NAMALWA (cell line): ENCODE measurements at regions not wholly inside any gene's neighbourhood (a gene's known extent, or its start where the extent isn't known, plus 50 kb on each side); places are given as distances from the start of the nearest gene placed in this dataset.
A peak's percentile ranks its signal among the peaks of the same experiment; 100 is the strongest.
"Not testable (repeated sequence)": the region's sequence is repeated elsewhere in the genome, so short reads cannot be mapped to it uniquely, and the experiment has no call there.

ENCODE experiments used
- DNase-seq: peaks from one replicate; pipeline ENCODE4 v3.0.0-alpha.2; 2015; ENCODE audit warnings: low spot score

DNA sequence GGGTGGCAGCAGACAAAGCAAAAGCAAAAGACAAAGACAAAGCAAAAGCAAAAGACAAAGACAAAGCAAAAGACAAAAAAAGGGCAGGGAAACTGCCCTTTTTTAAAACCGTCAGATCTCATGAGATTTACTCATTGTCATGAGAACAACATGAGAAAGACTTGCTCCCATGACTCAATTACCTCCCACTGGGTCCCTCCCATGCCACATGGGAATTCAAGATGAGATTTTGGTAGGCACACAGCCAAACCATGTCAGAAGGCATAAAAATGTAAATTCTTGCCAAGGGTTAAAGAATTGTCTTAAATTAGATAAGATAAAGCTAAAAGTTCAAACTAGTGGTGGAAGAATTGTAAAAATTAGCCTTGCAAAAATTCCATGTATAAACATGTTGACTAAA, 419.7 kb downstream of the TRAM1L1 start:
- no peak for DNase-seq

DNA sequence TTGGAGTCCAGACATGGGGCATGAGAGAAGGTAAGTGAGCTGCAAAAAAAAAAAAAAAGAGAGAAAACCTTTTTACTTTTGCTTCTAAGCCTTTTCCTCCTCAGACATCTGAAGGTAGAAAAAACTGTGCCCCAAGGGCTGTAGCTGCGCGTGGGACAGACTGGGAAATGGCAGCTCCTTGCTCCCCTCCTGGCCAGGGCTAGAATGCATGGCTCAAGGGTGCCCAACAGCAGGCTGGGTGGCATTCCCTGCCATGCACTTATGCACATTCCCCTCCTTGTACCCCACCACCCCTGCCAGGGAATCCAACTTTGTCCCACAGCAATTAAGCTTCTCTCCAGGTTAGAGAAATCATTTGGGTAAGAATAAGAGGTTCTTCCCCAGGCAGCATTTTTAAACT, 421.2 kb downstream of the TRAM1L1 start:
- DNase-seq = no peak

DNA sequence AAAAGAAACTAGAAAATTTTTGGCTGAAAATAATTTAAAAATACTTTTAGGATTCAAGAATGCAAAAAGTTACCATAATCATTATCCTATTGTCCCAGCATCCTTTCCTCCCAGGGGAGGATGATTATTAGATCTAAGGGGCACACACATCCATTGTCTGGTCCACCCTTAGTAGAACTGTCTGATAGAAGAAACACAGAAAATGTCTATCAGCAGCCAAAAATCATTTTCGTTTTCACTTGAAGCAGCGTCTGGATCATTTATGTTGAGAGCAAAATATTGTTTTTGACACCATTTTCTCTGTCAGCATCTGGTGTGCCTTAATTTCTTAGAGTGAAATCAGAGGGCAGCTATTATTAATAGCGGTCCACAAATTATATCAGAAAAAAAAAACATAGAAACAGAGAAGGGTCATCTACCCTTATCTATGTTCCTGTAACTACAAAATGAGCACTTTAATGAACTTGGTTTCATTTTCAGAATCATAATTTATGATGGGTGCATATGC, 446.3 kb downstream of the TRAM1L1 start:
- DNase-seq = no peak

DNA sequence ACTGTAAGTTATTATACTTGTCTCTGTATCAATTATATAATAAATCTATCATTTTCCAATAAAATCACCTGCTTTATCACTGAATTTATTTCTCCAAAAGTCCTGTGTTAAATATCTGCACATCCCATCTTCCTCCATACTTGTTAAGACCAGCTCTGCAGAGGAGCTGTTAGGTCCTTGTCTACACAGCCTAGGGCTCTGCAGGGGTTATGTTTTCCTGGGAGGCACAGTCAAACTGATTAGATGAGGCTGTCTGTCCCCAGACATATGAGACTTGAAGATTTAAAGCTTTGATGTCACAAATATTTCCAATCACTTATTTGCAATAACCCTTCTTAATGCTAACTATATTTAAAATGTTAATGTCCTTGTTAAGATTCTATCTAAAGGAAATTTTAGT, 446.8 kb downstream of the TRAM1L1 start:
- DNase-seq = no peak

DNA sequence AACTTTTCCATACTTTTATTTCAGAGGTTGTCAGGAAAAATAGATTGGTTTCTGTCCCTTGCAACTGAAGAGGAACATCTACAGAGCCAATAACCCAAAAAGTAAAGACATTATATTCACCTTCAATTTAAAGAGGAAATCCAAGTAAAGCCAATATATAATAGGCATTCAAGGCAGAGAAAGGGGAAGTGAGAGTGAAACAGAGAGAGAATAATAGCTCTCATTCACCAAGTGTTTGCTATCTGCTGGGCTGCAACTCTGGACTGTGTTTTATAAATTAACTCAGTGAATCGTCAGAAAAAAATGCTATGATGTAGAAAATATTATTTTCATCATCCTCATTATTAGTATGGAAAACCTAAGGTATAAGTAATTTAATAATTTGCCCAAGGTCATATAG, 448.5 kb downstream of the TRAM1L1 start:
- DNase-seq = peak; percentile 59

DNA sequence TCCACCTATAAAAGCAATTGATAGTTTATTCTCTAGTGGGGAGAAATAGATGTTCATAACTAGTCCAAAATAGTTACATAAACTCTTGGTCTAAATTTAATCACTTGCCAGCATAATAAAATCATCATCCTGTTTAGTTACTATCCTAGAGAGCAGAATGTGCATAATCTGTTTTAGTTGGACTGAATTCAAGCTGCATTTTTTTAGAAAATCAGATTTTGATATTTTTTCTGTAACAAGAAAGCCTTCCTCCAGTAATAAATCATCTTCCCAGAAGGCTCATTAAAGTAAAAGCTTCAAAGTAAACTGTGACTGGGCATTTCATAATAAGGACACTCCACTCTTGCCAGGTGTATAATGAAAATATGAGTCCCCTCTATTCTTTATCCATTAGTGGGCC, 453.1 kb downstream of the TRAM1L1 start:
- DNase-seq = no peak

DNA sequence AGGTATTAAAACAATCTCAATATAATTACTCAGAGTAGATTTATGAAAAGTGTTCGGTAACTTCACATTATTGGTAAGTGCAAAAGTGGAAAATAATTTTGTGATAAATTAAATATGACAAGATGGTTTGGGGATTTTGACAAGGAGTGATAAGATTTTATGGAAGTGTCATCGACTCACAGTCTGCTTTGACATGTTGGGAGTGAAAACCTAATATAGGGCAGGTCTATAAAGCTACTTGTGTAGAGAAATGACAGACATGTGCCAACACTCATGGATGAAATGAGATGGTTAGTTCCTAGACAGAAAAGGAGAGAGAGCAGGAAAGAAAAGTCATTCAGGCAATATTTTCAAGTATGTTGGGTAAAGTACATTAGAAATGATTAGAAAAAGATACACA, 456.8 kb downstream of the TRAM1L1 start:
- DNase-seq = no peak

DNA sequence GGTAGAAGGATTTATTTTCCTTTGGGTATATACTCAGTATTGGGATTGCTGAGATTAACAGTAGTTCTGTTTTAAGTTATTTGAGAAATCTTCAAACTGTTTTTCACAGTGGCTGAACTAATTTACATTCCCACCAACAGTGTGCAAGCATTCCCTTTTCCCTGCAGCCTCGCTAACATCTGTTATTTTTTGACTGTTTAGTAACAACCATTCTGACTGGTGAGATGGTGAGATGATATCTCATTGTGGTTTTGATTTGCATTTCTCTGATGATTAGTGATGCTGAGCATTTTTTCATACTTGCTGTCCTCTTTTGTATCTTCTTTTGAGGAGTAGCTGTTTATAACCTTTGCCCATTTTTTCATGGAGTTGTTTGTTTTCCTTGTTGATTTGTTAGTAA, 457.8 kb downstream of the TRAM1L1 start:
- peak; percentile 7 for DNase-seq

DNA sequence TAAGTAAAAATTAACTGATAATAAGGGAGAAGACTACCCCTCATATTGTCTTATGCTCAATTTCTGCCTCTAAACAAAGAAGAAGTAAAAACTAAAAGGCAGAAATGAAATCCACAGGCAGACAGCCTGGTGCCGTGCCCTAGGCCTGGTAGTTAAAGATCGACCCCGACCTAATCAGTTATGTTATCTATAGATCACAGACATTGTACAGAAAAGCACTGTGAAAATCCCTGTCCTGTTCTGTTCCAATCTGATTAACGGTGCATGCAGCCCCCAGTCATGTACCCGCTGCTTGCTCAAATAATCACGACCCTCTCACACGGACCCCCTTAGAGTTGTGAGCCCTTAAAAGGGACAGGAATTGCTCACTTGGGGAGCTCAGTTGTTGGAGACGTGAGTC, 465.9 kb downstream of the TRAM1L1 start:
- DNase-seq = not testable (repeated sequence)

DNA sequence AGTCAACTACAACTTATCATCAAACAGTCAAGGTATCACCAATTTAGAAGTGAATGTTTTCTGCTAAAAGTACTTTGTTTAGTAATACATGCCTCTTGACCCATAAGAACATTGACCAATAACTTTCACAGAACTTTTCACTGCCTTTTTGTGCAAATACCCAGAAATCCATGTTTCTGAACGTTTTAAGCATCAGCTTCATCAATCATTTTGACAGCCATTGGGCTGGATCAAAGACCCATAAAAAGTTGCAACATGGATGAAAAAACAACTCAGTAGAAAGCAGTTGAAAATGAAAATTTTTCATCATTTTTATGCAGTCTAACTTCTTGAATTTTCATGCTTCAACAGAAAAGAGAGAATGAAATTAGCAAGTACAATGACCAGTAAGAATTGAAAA, 466.7 kb downstream of the TRAM1L1 start:
- no peak for DNase-seq

DNA sequence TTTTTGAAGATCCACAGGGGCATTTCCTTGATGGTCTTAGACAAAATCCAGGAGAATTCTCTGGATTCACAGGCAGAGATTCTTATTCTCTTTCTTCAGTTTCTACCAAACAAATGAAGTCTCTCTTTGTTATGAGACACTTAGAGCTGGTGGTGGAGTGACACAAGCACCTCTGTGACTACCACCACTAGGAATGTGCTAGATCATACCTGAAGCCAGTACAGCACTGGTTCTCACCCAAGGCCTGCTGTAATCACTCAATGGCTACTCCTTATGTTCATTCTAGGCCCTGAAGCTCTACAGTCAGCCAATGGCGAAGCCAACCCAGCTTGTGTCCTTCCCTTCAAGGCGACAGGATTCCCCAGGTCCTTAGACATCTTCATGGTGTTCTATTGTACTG, 482.3 kb downstream of the TRAM1L1 start:
- no peak for DNase-seq

DNA sequence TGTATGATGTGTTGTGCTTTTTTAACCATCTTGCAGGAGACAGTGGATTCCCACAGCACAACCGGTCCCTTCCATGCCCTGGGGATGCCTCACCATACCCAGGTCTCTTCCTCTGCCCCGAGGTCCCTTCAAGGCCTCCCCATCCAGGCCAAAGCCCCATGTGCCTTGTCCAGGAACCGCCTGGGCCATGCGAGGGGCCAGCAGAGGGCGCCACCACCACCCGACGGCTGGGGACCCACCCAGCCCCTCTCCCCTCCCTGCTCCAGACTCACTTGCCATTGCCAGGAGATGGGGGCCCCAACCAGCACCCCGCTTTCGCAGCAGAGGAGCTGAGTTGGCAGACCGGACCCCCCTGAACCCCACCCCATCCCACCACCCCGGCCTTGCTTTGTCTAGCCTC, 485.5 kb downstream of the TRAM1L1 start:
- DNase-seq = peak; percentile 39

DNA sequence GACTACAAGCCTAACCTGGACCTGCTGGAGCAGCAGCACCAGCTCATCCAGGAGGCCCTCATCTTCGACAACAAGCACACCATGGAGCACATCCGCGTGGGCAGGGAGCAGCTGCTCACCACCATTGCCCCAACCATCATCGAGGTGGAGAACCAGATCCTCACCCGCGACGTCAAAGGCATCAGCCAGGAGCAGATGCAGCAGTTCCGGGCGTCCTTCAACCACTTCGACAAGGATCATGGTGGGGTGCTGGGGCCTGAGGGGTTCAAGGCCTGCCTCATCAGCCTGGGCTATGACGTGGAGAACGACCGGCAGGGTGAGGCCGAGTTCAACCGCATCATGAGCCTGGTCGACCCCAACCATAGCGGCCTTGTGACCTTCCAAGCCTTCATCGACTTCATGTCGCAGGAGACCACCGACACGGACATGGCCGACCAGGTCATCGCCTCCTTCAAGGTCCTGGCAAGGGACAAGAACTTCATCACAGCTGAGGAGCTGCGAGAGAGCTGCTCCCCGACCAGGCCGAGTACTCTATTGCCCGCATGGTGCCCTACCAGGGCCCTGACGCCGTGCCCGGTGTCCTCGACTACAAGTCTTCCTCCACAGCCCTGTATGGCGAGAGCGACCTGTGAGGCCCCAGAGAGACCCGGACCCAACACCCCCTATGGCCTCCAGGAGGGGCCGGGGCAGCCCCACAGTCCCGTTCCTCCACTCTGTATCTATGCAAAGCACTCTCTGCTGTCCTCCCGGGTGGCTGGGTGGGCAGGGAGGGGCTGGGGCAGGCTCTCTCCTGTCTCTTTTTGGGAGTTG, 486.2 kb downstream of the TRAM1L1 start:
- no peak for DNase-seq

DNA sequence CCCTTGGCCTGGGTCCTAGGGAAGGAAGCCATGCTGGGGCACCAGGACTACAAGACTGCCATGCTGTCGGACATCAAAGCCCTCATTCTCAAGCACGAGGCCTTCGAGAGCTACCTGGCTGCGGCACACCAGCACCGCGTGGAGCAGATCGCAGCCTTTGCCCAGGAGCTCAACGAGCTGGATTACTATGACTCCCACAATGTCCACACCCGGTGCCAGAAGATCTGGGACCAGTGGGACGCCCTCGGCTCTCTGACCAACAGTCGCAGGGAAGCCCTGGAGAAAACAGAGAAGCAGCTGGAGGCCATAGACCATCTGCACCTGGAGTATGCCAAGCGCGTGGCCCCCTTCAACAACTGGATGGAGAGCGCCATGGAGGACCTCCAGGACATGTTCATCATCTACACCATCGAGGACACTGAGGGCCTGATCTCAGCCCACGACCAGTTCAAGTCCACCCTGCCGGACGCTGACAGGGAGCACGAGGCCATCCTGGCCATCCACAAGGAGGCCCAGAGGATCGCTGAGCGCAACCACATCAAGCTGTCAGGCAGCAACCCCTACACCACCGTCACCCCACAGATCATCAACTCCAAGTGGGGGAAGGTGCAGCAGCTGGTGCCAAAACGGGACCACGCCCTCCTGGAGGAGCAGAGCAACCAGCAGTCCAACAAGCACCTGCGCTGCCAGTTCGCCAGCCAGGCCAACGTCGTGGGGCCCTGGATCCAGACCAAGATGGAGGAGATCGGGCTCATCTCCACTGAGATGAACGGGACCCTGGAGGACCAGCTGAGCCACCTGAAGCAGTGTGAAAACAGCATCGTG, 487.0 kb downstream of the TRAM1L1 start:
- no peak for DNase-seq

DNA sequence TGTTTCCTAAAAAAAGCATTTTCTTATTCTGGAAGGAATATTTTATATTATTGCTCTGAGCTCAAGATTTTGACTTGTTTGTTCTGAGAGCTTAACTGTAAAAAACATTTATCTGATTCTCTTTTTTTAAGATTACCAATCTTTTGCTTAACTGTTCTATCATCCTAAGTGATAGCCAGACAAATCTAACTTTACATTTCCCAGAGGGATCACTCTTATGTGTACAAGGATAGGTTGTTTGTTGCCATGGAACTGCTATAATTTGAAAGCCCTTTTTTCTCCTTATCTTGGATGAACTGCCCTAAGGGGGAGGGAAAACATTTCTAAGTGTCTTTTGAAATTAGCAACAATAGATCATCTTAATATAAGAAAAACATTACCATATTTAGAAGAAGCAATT, 494.7 kb downstream of the TRAM1L1 start:
- DNase-seq = no peak

DNA sequence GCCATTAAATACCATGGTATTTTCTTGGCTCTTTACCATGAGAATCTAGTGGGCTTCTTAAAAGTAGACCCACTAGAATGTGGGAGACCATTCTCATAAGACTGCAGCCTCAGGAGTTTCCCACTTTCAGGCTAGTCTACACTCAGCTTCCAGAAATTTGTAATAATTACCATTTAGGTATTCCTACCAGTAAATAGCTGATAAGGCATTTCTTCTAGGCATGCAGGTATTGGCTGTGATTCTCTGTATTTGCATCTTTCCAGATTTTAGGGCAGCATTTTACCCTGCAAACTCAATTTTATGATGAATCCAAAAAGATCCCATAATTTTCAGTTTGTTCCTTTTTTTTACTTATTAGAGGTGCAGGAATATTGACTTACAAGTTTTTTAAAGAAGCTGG, 496.6 kb downstream of the TRAM1L1 start:
- no peak for DNase-seq

DNA sequence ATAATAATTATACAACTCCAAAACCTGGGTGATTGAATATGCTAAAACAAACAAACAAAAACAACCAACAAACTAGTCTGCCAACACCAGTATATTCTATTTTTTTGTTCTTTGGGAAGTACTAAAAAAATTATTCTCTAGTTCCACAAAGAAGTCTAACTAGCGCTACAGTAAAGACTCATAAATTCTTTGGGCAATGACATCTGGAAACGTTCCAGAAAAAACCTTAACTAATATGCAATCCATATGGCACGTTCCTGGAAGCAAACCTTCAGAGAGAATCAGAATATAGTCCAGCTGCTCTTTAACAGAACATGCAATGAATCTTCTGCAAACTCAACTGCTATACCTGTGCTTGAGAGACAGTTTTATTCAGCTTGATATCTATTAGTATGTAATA, 500.1 kb downstream of the TRAM1L1 start:
- DNase-seq = no peak

DNA sequence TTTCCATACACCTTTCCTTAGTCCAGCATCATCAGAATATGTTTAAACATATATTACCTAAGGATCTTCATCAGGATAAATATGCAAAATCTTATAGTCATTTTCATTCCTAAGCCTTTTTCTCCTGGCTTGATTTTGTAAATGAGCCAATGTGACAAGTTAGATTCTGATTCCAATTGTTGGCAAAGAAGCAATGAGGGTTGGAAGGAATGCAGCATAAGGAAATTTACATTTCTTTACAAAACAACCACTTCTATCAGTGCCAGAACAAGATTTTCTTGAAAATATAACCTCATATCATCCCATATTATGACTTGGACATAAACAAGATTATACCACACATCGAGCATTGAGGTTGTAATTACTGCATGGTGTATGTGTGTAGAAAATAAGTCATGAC, 508.1 kb downstream of the TRAM1L1 start:
- no peak for DNase-seq

DNA sequence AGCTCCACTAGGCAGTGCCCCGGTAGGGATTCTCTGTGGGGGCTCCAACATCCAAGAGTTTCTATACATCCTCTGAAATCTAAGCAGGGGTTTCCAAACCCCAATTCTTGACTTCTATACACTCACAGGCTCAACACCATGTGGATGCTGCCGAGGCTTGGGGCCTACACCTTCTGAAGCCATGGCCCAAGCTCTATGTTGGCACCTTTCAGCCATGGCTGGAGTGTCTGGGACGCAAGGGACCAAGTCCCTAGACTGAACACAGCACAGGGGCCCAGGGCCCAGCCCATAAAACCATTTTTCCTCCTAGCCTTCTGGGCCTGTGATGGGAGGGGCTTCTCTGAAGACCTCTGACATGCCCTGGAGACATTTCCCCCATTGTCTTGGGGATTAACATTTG, 511.8 kb downstream of the TRAM1L1 start:
- no peak for DNase-seq

DNA sequence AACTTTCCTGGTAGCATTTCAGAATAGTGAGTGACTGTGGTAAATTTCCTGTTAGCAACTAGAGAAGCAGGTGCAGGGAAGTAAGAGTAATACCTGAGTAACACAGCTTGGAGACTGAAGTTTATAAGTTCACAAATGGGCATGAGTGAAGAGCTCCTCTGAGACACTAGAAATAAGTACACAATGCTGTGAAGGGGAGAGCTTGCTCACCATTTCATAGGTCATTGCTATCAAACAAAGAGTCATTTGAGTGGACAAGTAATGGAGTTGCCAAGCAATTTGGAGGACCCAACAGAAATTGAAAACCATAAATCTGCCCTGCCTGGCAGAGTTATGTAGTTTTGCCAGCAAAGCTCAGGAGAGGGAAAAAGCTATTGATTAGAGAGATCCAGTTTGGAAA, 523.6 kb downstream of the TRAM1L1 start:
- no peak for DNase-seq

DNA sequence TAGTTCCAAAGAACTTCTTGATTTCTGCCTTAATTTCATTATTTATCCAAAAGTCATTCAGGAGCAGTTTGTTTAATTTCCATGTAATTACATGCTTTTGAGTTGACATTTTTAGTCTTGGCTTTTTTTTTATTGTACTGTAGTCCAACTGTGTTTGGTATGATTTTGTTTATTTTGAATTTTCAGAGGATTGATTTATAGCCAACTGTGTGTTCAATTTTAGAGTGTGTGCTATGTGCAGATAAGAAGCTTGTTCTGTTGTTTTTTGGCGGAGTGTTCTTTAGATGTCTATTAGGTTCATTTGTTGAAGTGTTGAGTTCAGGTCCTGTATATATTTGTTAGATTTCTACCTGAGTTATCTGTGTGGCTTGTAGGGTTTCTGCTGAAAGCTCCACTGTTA, 533.6 kb downstream of the TRAM1L1 start:
- DNase-seq = no peak

DNA sequence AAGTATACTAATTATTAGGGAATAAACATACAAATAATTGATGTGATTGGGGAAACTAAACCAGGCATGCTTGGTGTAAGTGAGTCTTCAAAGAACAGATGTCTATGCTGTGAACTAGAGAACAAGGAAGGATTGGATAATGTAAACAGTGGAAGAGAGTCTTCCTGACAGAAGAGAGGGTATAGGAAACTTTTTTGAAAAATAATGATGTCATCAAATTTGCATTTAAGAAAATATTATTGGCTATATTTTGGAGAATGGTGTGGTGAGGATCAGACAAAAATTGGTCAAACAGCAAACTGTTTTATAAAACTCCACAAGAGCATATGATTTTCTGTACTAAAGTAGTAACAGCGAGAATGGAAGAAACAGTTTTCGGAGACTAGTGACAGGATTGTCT, 537.7 kb downstream of the TRAM1L1 start:
- no peak for DNase-seq

DNA sequence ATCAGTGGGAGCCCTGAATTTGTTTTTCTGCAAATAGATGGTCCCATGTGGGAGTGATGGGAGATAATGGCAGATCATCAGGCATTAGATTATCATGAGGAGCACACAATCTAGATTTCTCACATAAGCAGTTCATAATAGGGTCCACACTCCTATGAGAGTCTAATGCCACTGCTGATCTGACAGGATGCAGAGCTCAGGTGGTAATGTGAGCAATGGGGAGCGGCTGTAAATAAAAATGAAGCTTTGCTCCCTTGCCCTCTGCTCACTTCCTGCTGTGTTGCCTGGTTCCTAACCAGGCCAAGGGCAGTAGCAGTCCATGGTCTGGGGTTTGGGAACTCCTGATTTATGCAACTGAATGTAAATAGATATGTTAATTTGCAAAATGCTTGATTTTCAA, 538.6 kb downstream of the TRAM1L1 start:
- DNase-seq = no peak
